ENCODE measurements at regions not wholly inside any gene's neighbourhood (a gene's known extent, or its start where the extent isn't known, plus 50 kb on each side); places are given as distances from the start of the nearest gene placed in this dataset.
A peak's percentile ranks its signal among the peaks of the same experiment; 100 is the strongest.

GRCh38 chr1:221855156-221855555, 113.3 kb upstream of the DUSP10 start:
- no peak overlapping the region for H3K27ac ChIP-seq
- no peak for TF ChIP-seq CTCF (conservative IDR thresholded peaks at IDR 0.05)
- no peak for TF ChIP-seq ZFX (IDR thresholded peaks at IDR 0.05)

GRCh38 chr1:221851336-221851735, 109.4 kb upstream of the DUSP10 start:
- H3K27ac ChIP-seq, result 0 out of 2 replicates have a peak overlapping the region, but pooled peaks have one; percentile 21
- TF ChIP-seq CTCF (conservative IDR thresholded peaks at IDR 0.05) (no peak), ZFX (IDR thresholded peaks at IDR 0.05) (no peak)

- 0 out of 2 replicates have a peak overlapping the region, but pooled peaks have one; percentile 21 for H3K27ac ChIP-seq
- TF ChIP-seq CTCF (conservative IDR thresholded peaks at IDR 0.05) (no peak), ZFX (IDR thresholded peaks at IDR 0.05) (no peak)
Measured at GRCh38 chr1:221850470-221851187, 108.7 kb upstream of the DUSP10 start.

- TF ChIP-seq ZFX (IDR thresholded peaks at IDR 0.05), result no peak
- TF ChIP-seq CTCF (conservative IDR thresholded peaks at IDR 0.05), result no peak
Measured at GRCh38 chr1:221849897-221850296, 108.0 kb upstream of the DUSP10 start.

GRCh38 chr1:221849110-221849509, 107.2 kb upstream of the DUSP10 start:
- TF ChIP-seq ZFX (IDR thresholded peaks at IDR 0.05) (no peak), CTCF (conservative IDR thresholded peaks at IDR 0.05) (no peak)
- no peak overlapping the region for H3K27ac ChIP-seq

More at GRCh38 chr1:221849897-221850296, 108.0 kb upstream of the DUSP10 start:
- H3K27ac ChIP-seq, result no peak overlapping the region

GRCh38 chr1:221847676-221848075, 105.8 kb upstream of the DUSP10 start:
- no peak for TF ChIP-seq ZFX (IDR thresholded peaks at IDR 0.05)
- TF ChIP-seq CTCF (conservative IDR thresholded peaks at IDR 0.05), result no peak
- no peak overlapping the region for H3K27ac ChIP-seq

GRCh38 chr1:221845650-221846371, 103.9 kb upstream of the DUSP10 start:
- H3K27ac ChIP-seq, result peak overlapping the region; percentile 42

More at GRCh38 chr1:221845650-221846371, 103.9 kb upstream of the DUSP10 start:
- no peak for TF ChIP-seq ZFX (IDR thresholded peaks at IDR 0.05)
- TF ChIP-seq CTCF (conservative IDR thresholded peaks at IDR 0.05), result no peak; the same call in 1 of the 2 replicates

All from C4-2B (cell line).